WERI-Rb-1 (cell line): ENCODE measurements at regions not wholly inside any gene's neighbourhood (a gene's known extent, or its start where the extent isn't known, plus 50 kb on each side); places are given as distances from the start of the nearest gene placed in this dataset.
A peak's percentile ranks its signal among the peaks of the same experiment; 100 is the strongest.

Experiments used
- DNase-seq: peaks from one replicate; pipeline ENCODE4 v3.0.0-alpha.2; 2020
- H3K27ac ChIP-seq: fragments of 250-450 bp; sonication (Bioruptor Pico); 2 replicates; pipeline ENCODE4 v1.5.1; 2020; ENCODE audit warnings: mild to moderate bottlenecking, moderate library complexity
- H3K27me3 ChIP-seq: fragments of 250-450 bp; sonication (Bioruptor Pico); 2 replicates; pipeline ENCODE4 v1.5.1; 2021; ENCODE audit warnings: mild to moderate bottlenecking, low read depth, moderate library complexity; ENCODE audit not compliant: insufficient read depth, severe bottlenecking
- H3K36me3 ChIP-seq: fragments of 250-450 bp; sonication (Bioruptor Pico); 2 replicates; pipeline ENCODE4 v1.5.1; 2020; ENCODE audit warnings: mild to moderate bottlenecking, moderate library complexity
- H3K4me3 ChIP-seq: 2 replicates; pipeline ENCODE4 v1.5.1; 2011; ENCODE audit warnings: low read depth, mild to moderate bottlenecking, control low read depth, low read length
- H3K9me3 ChIP-seq: fragments of 250-450 bp; sonication (Bioruptor Pico); 2 replicates; pipeline ENCODE4 v1.5.1; 2021; ENCODE audit warnings: mild to moderate bottlenecking, moderate library complexity; ENCODE audit not compliant: severe bottlenecking
- TF ChIP-seq, protein P1 (sequence below): IDR thresholded peaks from 2 replicates; pipeline ENCODE4 v1.5.1; 2011; ENCODE audit warnings: low read depth, mild to moderate bottlenecking, control low read depth, inconsistent platforms, low read length

GRCh38 chr18:78607784-78608183, 371.8 kb upstream of the SALL3 start:
- Histone ChIP-seq H3K9me3 (no peaks in the 10 kb centered on the region), H3K36me3 (no peaks in the 10 kb centered on the region), H3K27me3 (no peaks in the 10 kb centered on the region), H3K4me3 (peak overlapping the region; percentile 26), H3K27ac (no peak overlapping the region)
- TF ChIP-seq, protein P1, sequence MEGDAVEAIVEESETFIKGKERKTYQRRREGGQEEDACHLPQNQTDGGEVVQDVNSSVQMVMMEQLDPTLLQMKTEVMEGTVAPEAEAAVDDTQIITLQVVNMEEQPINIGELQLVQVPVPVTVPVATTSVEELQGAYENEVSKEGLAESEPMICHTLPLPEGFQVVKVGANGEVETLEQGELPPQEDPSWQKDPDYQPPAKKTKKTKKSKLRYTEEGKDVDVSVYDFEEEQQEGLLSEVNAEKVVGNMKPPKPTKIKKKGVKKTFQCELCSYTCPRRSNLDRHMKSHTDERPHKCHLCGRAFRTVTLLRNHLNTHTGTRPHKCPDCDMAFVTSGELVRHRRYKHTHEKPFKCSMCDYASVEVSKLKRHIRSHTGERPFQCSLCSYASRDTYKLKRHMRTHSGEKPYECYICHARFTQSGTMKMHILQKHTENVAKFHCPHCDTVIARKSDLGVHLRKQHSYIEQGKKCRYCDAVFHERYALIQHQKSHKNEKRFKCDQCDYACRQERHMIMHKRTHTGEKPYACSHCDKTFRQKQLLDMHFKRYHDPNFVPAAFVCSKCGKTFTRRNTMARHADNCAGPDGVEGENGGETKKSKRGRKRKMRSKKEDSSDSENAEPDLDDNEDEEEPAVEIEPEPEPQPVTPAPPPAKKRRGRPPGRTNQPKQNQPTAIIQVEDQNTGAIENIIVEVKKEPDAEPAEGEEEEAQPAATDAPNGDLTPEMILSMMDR, result no peak
- DNase-seq, result peak; percentile 47

GRCh38 chr18:78610179-78610578, 369.4 kb upstream of the SALL3 start:
- no peak overlapping the region for H3K27ac ChIP-seq
- no peaks in the 10 kb centered on the region for H3K9me3 ChIP-seq
- TF ChIP-seq, protein P1, result no peak
- H3K27me3 ChIP-seq, result no peaks in the 10 kb centered on the region
- no peak for DNase-seq
- no peak overlapping the region for H3K4me3 ChIP-seq
- no peaks in the 10 kb centered on the region for H3K36me3 ChIP-seq

DNA sequence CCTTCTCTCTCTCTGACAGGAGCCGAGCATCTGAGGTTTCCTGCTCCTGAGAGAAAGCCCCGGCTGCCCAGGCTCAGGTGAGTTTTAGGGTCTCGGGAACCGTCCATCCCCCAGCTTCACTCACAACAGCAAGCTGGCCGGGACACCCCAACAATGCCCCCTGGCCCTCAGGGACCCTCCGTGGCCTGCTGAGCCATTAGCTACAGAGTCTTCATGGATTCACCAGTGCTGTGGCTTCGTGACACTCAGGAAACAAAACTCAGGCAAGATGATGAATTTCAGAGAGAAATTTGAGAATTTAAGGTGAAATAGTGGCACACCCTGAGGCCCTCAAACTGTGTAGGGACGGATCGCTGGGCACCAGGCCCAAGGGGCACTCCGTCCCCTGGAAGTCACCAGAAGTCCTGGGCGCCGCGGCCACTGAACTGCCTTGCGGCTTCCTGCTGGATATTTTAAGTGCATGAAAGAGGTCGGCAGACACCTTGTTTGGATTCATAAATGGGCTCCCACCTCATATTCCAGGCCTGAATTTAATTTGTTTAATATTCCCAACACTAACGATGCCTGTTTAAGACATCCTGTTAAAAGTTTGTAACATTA, 368.3 kb upstream of the SALL3 start:
- Histone ChIP-seq H3K27ac (no peak overlapping the region), H3K27me3 (no peaks in the 10 kb centered on the region), H3K4me3 (no peak overlapping the region), H3K36me3 (no peaks in the 10 kb centered on the region), H3K9me3 (peaks cover 3% of the 10 kb centered on the region)
- DNase-seq, result no peak
- TF ChIP-seq, protein P1, result no peak

GRCh38 chr18:78611869-78612268, 367.7 kb upstream of the SALL3 start:
- DNase-seq, result no peak
- Histone ChIP-seq H3K9me3 (peaks cover 6% of the 10 kb centered on the region), H3K36me3 (no peaks in the 10 kb centered on the region), H3K4me3 (no peak overlapping the region), H3K27ac (no peak overlapping the region), H3K27me3 (no peaks in the 10 kb centered on the region)
- TF ChIP-seq, protein P1, result no peak

DNA sequence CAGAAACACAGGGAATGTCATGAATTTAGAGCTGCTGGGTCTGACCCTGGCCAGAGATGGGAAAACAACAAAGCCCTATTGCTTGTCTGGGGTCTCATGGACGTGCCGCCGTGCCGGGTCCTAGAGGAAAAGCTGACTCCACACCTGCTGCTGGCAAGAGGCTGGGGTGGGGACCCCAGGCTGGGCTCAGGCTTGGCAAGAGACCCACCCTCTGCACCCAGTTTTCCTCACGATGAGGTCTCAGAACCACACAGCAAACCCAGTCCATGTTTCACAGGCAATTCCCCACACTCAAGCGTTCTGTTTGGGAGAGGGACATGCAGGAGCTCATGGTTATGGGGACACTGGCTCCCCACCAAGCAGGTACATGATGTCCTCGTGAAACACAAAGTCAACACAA, 367.3 kb upstream of the SALL3 start:
- H3K4me3 ChIP-seq, result no peak overlapping the region
- TF ChIP-seq, protein P1, result no peak
- H3K27me3 ChIP-seq, result no peaks in the 10 kb centered on the region
- H3K9me3 ChIP-seq, result peaks cover 6% of the 10 kb centered on the region
- no peak overlapping the region for H3K27ac ChIP-seq
- DNase-seq, result peak; percentile 2
- H3K36me3 ChIP-seq, result no peaks in the 10 kb centered on the region

DNA sequence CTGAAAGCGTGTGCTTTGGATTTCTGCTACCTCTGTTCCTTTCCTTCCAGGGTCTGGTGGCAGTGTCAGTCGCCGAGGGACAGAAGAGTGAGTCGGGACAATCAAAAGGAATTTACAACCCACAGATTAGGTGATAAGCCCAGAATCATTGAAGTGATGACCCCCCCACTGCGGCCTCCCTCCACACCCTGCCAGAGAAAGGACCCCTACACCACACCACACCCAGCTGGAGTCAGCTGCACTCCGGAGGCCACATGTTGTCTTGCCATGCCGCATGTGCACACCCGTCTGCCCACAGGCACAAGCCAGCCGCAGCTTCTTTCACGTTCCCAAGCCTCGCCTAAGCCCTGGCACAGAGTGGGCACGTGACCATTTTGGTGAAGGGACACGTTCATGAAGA, 366.8 kb upstream of the SALL3 start:
- Histone ChIP-seq H3K27me3 (no peaks in the 10 kb centered on the region), H3K9me3 (peaks cover 6% of the 10 kb centered on the region), H3K4me3 (no peak overlapping the region), H3K36me3 (no peaks in the 10 kb centered on the region), H3K27ac (no peak overlapping the region)
- peak; percentile 2 for DNase-seq
- TF ChIP-seq, protein P1, result no peak
